Hippocampal formation (tissue), 2 donors: ENCODE measurements at regions not wholly inside any gene's neighbourhood (a gene's known extent, or its start where the extent isn't known, plus 50 kb on each side); places are given as distances from the start of the nearest gene placed in this dataset.

Source experiments
- DNase-seq, 2 donors: peaks; one replicate each; lab custom pipeline; 2025; lab: John Stamatoyannopoulos, UW

GRCh38 chr12:97093187-97093683, 186.2 kb downstream of the NEDD1 start:
- no peak for DNase-seq

- no peak for DNase-seq
Measured at GRCh38 chr12:97097734-97098133, 190.7 kb downstream of the NEDD1 start.

- DNase-seq, result no peak
Measured at GRCh38 chr12:97109441-97109840, 202.4 kb downstream of the NEDD1 start.

- DNase-seq, result no peak
Measured at GRCh38 chr12:97112136-97112535, 205.1 kb downstream of the NEDD1 start.

GRCh38 chr12:97118796-97119375, 211.8 kb downstream of the NEDD1 start:
- no peak for DNase-seq

GRCh38 chr12:97127061-97127460, 220.0 kb downstream of the NEDD1 start:
- no peak for DNase-seq

GRCh38 chr12:97131220-97131981, 224.3 kb downstream of the NEDD1 start:
- no peak for DNase-seq

GRCh38 chr12:97132270-97132669, 225.2 kb downstream of the NEDD1 start:
- DNase-seq, result no peak

GRCh38 chr12:97134495-97134894, 227.4 kb downstream of the NEDD1 start:
- DNase-seq, result no peak

GRCh38 chr12:97140355-97140754, 233.3 kb downstream of the NEDD1 start:
- no peak for DNase-seq

- peak in 1 of 2 donors; percentile 2 for DNase-seq
Measured at GRCh38 chr12:97142737-97143410, 235.8 kb downstream of the NEDD1 start.

GRCh38 chr12:97148941-97149559, 242.0 kb downstream of the NEDD1 start:
- DNase-seq, result peak in 1 of 2 donors; percentile 30

- no peak for DNase-seq
Measured at GRCh38 chr12:97151481-97151880, 244.4 kb downstream of the NEDD1 start.

- no peak for DNase-seq
Measured at GRCh38 chr12:97159377-97159776, 252.3 kb downstream of the NEDD1 start.

- no peak for DNase-seq
Measured at GRCh38 chr12:97160277-97160676, 253.2 kb downstream of the NEDD1 start.

GRCh38 chr12:97162173-97162572, 255.1 kb downstream of the NEDD1 start:
- DNase-seq, result no peak

- DNase-seq, result no peak
Measured at GRCh38 chr12:97164936-97165335, 257.9 kb downstream of the NEDD1 start.

- DNase-seq, result no peak
Measured at GRCh38 chr12:97167598-97167997, 260.5 kb downstream of the NEDD1 start.

GRCh38 chr12:97168804-97169203, 261.7 kb downstream of the NEDD1 start:
- no peak for DNase-seq

GRCh38 chr12:97169889-97170567, 263.0 kb downstream of the NEDD1 start:
- DNase-seq, result no peak

GRCh38 chr12:97173688-97174410, 266.8 kb downstream of the NEDD1 start:
- no peak for DNase-seq
